ENCODE measurements at regions not wholly inside any gene's neighbourhood (a gene's known extent, or its start where the extent isn't known, plus 50 kb on each side); places are given as distances from the start of the nearest gene placed in this dataset.
"Not testable (repeated sequence)": the region's sequence is repeated elsewhere in the genome, so short reads cannot be mapped to it uniquely, and the experiment has no call there.

GRCh38 chr14:106268013-106268727 is 741.8 kb downstream of the TMEM121 start:
- no peak for DNase-seq (ENCODE audit: low spot score)

GRCh38 chr14:106269029-106269428 is 742.6 kb downstream of the TMEM121 start:
- DNase-seq (ENCODE audit: low spot score): no peak

- no peak for DNase-seq (ENCODE audit: low spot score)
Observed at GRCh38 chr14:106269451-106270204, 743.2 kb downstream of the TMEM121 start.

- not testable (repeated sequence) for DNase-seq (ENCODE audit: low spot score)
Observed at GRCh38 chr14:106270476-106271121, 744.2 kb downstream of the TMEM121 start.

- DNase-seq (ENCODE audit: low spot score): no peak
Observed at GRCh38 chr14:106276326-106277267, 750.2 kb downstream of the TMEM121 start.

- DNase-seq (ENCODE audit: low spot score): no peak
Observed at GRCh38 chr14:106277503-106277902, 751.1 kb downstream of the TMEM121 start.

- no peak for DNase-seq (ENCODE audit: low spot score)
Observed at GRCh38 chr14:106280876-106281275, 754.5 kb downstream of the TMEM121 start.

GRCh38 chr14:106286697-106287290 is 760.4 kb downstream of the TMEM121 start:
- peak; percentile 25 for DNase-seq (ENCODE audit: low spot score)

GRCh38 chr14:106287506-106287905 is 761.1 kb downstream of the TMEM121 start:
- no peak for DNase-seq (ENCODE audit: low spot score)

- DNase-seq (ENCODE audit: low spot score): no peak
Observed at GRCh38 chr14:106291626-106292025, 765.2 kb downstream of the TMEM121 start.

GRCh38 chr14:106294324-106294723 is 767.9 kb downstream of the TMEM121 start:
- DNase-seq (ENCODE audit: low spot score): no peak

GRCh38 chr14:106300951-106301510 is 774.6 kb downstream of the TMEM121 start:
- DNase-seq (ENCODE audit: low spot score): not testable (repeated sequence)

GRCh38 chr14:106301609-106302008 is 775.2 kb downstream of the TMEM121 start:
- not testable (repeated sequence) for DNase-seq (ENCODE audit: low spot score)

GRCh38 chr14:106302661-106303060 is 776.3 kb downstream of the TMEM121 start:
- DNase-seq (ENCODE audit: low spot score): no peak

GRCh38 chr14:106304271-106304670 is 777.9 kb downstream of the TMEM121 start:
- DNase-seq (ENCODE audit: low spot score): no peak

- DNase-seq (ENCODE audit: low spot score): peak; percentile 81
Observed at GRCh38 chr14:106308839-106309389, 782.5 kb downstream of the TMEM121 start.

- DNase-seq (ENCODE audit: low spot score): no peak
Observed at GRCh38 chr14:106309423-106309822, 783.0 kb downstream of the TMEM121 start.

GRCh38 chr14:106315436-106315835 is 789.1 kb downstream of the TMEM121 start:
- DNase-seq (ENCODE audit: low spot score): no peak

GRCh38 chr14:106317593-106317992 is 791.2 kb downstream of the TMEM121 start:
- DNase-seq (ENCODE audit: low spot score): no peak

GRCh38 chr14:106318700-106319099 is 792.3 kb downstream of the TMEM121 start:
- peak; percentile 22 for DNase-seq (ENCODE audit: low spot score)

- DNase-seq (ENCODE audit: low spot score): peak; percentile 30
Observed at GRCh38 chr14:106323970-106324369, 797.6 kb downstream of the TMEM121 start.
